Activated naive CD8-positive, alpha-beta T cell treated with anti-CD3 and anti-CD28 coated beads, Interleukin-2, amount 50 U/mL, for 16 hours (primary cell): ENCODE measurements at regions not wholly inside any gene's neighbourhood (a gene's known extent, or its start where the extent isn't known, plus 50 kb on each side); places are given as distances from the start of the nearest gene placed in this dataset.
"Not testable (repeated sequence)": the region's sequence is repeated elsewhere in the genome, so short reads cannot be mapped to it uniquely, and the experiment has no call there.

ENCODE experiments used
- DNase-seq: peaks from one replicate; pipeline ENCODE4 v3.0.0-alpha.2; 2020; ENCODE audit warnings: low read depth, low spot score

DNA sequence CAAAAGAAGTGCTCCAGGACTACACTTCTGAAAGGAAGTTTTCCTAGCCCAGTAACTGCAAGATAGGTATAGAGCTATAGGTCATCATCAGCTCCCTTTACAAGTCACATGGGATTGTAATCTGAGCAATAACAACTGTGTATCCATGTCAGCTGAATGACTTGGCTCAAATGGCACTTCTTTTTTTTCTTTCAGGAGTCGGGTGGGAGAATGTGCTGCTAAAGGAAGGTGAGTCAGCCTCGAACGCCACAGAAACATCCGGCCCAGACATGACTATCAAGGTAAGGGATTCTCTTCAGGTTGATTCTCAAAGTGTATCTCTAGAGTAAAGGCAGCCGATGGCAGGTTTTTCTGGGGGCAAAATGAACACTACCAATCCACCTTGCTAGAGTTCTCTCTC is 192.2 kb downstream of the C9orf152 start:
- DNase-seq = no peak

- DNase-seq = no peak
Observed at GRCh38 chr9:110016340-110016739, 191.6 kb downstream of the C9orf152 start.

GRCh38 chr9:110020216-110020615 is 187.7 kb downstream of the C9orf152 start:
- DNase-seq = not testable (repeated sequence)

GRCh38 chr9:110021891-110022290 is 186.1 kb downstream of the C9orf152 start:
- DNase-seq = no peak

- not testable (repeated sequence) for DNase-seq
Observed at GRCh38 chr9:110023221-110023620, 184.7 kb downstream of the C9orf152 start.

DNA sequence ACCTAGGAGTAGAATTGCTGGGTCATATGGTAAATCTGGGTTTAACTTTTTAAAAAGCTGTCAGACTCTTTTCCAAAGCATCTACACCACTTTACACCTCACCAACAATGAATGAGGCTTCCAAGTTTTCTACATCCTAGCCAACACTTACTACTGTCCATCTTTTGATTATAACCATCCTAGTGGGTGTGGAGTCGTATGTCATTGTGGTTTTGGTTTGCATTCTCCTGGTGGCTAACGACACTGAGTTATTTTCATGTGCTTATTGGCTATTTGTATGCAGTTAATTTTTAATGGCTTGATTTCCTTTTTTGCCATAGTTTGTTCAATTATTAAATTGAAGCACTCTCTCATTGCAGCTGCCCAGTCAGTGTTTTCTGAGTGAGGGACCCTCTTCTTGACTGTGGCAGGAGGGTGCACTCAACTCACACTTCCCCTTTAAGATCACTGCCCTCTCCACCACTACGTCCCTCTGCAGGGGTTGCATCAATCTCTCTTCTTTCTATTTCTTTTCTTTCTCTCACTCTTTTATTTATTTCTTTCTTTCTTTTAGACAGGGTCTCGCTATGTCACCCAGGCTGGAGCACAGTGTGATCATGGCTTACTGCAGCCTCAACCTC is 182.3 kb downstream of the C9orf152 start:
- DNase-seq = no peak

- no peak for DNase-seq
Observed at GRCh38 chr9:110027671-110028081, 180.3 kb downstream of the C9orf152 start.

DNA sequence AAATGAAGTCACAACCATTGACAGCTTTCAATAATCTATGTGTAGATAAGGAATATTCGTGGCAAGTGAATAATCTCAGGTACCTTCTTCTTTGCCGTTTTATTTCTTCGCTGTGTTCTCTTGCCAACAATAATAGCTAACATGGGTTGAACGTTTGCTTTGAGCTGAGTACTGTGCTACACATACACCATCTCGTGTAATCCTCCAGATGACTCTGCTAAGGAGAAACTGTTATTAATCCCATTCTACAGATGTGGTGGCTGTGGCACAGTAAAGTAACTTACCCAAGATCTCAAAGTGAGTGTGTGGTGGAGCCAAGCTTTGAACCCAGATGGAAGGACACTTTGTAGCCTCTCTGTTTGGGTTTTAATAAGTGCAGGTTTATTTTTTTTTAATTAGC is 179.7 kb downstream of the C9orf152 start:
- DNase-seq = no peak

DNA sequence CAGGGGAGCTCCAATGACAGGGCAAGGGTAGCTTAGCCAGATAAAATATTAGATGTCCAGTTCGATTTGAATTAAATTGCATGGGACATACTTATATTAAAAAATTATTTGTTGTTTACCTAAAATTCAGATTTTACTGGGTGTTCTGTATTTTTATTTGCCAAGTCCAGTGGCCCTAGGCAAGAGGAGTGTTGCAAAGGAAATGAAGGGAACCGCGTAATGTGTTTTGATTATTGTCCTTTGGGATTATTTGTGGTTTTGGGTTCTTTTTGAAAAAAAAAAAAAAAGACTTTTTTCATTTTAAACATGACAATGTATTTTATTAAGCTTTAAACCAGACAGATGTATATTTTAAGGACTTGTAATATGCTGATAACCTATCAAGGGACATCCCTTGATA is 179.3 kb downstream of the C9orf152 start:
- no peak for DNase-seq

DNA sequence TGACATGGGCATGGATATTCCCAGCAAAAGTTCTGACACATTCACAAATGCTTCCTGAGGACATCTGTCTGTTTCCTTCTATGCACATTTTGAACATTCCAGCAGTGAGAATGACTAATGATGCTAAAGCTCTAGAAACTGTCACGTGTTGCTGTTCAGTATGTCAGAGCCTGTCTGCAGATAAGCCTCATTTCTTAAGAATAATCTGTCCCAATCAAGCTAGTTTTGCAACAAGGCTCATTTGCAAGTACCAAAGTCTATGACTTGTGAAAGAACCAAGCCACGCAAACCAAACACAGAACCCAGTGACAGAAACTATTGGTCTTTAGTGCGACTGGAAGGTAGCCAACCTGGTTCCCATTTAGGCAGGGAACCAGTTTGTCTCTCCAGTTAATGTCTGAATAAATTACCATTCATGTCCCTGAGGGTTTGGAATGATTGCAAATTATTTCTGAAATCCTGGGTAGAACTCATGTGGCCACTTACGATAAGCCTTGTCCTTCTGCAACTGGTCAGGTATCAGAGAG is 178.5 kb downstream of the C9orf152 start:
- DNase-seq = no peak

DNA sequence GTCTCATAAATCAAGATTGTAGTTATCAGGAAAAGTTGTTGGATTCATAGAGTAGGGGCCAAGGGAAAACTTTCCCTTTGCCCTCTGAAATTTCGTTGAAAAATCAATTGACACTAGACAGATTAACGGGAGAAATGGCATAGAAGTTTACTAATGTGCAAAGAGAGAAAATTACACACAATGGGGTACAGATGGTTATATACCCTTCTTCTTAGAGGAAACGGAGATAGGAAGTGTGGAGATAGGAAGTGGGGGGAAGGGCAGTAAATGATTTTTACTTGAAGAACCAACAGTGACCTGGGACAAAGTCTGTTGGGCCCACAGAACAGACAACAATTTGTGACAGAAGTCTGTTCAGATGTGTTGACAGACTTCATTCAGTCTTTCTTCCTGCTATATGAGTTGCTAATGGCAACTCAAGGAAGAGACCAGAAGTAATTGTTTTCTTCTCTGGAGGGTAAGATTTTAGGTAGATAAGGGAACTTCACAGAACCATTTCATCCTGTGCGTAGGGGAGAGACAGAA is 177.9 kb downstream of the C9orf152 start:
- no peak for DNase-seq

GRCh38 chr9:110030632-110031031 is 177.3 kb downstream of the C9orf152 start:
- DNase-seq = no peak

DNA sequence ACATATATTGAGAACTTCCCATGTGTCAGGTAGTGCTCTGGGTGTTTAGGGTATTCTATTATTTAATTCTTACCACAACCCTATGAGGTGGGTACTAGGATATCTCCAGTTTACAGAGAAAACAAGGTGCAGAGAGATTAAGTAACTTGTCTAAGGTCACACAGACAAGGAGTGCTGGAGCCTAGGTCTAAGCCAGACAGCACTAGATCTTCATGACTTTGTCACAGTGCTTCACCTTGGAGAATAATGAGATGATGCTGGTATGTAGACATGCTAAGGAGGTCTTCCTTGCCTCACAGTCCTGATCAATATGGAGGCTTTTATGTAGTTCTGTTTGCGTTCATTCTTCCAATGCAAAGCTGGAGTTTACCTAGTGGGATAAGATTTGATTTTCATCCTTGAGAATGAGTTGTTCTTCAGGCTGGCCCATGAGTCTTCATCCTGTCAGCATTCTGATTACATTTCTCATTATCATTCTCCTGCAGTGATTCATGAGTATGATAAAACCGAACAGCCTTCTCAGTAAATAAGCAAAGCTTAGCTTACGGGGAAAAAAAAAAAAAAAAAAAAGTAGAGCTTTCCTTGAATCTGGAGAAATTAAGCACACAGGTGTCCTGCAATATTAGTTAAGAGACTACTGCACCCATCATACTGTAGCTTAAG is 176.3 kb downstream of the C9orf152 start:
- DNase-seq = no peak

DNA sequence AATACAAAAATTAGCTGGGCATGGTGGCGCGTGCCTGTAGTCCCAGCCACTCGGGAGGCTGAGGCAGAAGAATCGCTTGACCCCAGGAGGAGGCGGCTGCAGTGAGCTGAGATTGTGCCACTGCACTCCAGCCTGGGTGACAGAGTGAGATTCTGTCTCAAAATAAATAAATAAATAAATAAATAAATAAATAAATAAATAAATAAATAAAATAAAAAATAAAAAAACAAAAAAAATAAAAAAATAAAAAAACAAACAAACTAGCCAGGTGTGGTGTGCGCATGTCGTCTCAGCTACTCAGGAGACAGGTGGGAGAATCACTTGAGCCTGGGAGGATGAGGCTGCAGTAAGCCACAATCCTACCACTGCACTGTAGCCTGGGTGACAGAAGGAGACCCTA is 175.4 kb downstream of the C9orf152 start:
- DNase-seq = not testable (repeated sequence)

DNA sequence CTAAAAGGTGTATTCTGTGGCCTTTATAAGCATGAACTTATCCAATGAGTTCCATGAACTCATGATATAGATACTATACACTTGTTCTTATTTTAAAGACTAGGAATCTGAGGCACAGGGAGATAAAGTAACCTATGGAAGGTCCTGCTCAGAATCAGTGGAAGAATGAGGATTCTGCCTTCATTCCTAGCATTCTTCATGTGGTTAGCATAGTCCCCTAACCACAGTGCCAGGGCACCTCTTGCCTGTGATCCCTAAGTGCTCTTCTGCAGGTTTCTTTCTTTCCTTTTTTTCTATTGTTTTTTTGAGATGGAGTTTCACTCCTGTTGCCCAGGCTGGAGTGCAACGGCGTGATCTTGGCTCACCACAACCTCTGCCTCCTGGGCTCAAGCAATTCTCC is 174.1 kb downstream of the C9orf152 start:
- DNase-seq = no peak

- no peak for DNase-seq
Observed at GRCh38 chr9:110036286-110036685, 171.7 kb downstream of the C9orf152 start.

DNA sequence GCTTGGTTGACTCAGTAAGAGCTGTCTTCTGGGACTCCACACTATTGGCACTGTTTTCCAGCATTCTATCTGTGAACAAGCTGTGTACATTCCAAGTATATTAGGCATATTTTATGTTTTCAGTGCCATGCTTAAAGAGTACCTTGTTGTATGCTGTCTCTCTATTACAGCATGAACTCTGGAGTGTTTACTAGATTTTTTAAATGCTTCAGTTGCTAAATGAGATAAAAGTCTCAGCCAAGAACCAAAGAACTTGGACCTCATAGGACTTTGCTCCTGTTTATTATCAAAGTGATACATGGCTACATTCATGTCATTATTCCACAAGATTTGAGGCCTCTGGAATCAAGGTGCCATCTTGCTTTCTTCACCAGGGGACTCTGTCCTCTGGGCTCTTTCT is 167.2 kb downstream of the C9orf152 start:
- no peak for DNase-seq

DNA sequence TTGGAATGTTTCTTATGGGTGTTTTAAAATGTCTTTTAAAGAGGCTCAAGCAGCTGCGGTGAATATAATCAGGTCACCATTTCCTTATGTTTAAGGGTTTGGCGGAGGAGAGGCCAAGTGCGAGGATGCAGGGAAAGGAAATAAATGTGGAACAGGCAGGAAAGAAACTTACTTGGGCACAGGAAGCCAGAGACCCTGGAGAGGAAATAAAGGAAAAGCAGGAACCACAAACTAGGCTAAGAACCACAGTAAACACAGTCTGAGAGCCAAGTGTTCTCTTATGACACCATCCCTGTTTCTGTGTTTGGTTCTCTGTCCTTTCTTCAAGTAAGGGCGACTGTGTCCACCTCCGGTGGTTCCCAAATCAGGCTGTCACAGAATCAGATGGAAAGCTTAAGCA is 166.5 kb downstream of the C9orf152 start:
- DNase-seq = no peak

- DNase-seq = no peak
Observed at GRCh38 chr9:110047232-110047954, 160.6 kb downstream of the C9orf152 start.

- no peak for DNase-seq
Observed at GRCh38 chr9:110047955-110048402, 160.0 kb downstream of the C9orf152 start.

DNA sequence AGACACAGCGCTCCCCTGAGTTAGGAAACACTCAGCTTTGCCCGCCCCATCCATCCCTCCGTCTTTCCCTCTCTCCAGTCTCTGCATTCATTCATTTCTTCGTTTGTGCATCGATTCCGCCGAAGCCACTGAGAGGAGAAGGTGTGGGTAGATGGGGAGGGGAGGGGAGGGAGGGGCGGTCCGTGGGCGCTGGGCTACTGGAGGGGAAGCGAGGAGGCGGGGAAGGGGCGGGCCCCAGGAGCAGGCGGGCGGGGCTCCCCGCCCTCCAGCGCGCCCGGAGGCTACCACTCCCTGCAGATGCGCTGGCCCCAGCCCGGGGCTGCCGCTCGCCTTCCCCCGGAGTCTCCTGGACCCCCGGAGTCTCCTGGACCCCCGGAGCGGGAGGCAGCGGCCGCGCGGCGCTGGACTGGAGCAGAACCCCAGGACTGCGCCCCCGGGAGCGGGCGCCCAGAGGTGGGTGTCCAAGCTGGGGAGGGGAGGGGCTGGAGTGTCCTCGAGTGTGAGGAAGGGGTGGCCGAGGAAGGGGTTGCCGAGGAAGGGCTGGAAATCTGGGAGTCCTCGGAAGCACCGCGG is 159.5 kb downstream of the C9orf152 start:
- peak; percentile 38 for DNase-seq
